HK-2 (cell line): ENCODE measurements at regions not wholly inside any gene's neighbourhood (a gene's known extent, or its start where the extent isn't known, plus 50 kb on each side); places are given as distances from the start of the nearest gene placed in this dataset.
"Not testable (repeated sequence)": the region's sequence is repeated elsewhere in the genome, so short reads cannot be mapped to it uniquely, and the experiment has no call there.

Source experiments
- DNase-seq: peaks from one replicate; pipeline ENCODE4 v3.0.0-alpha.2; 2018; ENCODE audit not compliant: unreplicated experiment

DNA sequence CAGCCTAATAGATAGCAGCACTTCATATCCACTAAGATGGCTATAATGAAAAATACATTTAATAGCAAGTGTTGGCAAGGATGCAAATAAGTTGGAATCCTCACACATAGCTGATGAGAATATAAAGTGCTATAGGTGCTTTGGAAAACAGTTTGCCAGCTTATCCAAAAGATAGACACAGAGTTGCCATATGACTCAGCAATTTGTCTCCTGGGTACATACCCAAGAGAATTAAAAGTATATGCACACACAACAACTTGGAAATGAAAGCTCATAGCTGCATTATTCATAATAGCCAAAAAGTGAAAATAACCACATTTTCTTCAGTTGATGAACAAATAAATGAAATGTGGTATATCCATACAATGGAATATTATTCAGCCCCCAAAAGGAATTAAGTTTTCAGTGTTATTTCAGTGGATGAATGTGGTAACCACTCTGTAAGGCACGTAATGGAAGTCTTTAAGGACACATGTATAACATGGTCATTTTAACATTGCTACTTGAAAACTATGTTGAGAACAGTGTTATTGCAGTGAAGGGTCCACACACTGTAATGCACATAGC, 320.9 kb upstream of the ADGRL3 start:
- no peak for DNase-seq

DNA sequence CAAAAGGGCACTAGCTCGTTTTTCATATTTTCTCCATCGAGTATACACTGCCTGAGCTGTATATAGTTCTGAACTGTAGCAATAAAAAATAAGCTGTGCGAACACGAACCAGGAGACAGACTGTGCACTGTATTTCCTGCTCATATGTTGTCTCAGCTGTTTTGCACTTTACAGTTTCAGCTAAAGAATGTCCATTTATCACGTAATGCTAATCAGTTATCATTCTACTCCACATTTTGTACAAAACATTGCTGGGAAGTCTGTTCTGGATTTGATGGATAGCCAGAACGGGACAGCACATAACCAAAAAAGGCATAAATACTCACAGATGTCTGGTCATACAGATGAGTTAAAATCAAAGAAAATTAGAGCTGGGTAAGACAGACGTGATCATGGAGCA, 315.5 kb upstream of the ADGRL3 start:
- no peak for DNase-seq

DNA sequence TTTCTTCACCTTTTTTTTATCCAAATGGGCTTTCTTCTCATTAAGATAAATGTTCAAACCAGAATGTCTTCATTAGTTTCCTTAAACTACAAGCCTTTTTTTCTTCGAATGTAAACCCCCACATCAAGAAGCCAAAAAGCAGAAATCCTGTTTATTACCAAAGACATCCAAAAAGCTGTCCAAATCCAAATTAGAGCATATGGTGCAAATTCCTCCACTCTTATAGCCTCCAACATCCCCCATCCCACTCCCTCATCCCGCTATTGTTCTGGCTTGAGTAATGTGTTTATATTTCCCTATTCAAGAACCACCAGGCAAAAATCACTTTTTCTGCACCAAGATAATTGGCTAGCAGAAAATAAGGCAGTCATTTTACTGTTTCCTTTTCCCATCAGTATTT, 315.1 kb upstream of the ADGRL3 start:
- DNase-seq, result no peak

DNA sequence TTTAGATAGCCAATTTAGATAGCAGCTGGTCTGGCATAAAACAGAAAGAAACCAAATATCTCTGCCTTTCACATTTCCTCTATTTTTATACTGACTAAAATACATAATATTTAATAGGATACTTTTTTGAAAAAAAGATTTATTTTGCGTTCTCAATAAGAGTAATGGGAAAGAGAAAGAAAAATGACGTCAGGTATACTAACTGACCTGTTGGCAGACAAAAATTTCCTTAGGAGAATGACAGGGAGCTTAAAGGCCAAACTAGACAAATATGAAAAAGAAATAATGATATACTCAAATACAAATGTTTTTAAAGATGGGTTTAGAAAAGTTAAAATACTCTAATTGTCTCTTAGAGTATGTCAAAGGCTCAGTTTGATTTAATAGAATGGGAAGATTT, 309.4 kb upstream of the ADGRL3 start:
- DNase-seq, result no peak

DNA sequence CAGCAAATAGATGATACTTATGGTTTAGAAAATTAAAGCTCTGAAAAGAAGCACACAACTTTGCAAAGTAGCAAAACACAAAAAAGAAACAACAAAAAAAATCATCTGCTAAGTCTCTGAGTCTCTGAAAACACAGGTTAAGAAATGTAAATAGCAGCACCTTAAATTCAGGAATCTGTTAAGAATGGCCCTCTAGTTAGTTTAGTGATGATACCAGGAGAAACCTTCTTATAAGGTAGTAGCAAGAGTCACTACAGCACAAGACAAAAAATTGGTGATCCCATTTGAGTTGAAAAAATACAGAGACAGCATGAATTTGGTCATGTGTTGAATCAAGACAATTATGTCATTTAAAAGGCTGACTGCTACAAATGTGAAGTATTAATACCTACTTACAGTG, 308.2 kb upstream of the ADGRL3 start:
- no peak for DNase-seq

DNA sequence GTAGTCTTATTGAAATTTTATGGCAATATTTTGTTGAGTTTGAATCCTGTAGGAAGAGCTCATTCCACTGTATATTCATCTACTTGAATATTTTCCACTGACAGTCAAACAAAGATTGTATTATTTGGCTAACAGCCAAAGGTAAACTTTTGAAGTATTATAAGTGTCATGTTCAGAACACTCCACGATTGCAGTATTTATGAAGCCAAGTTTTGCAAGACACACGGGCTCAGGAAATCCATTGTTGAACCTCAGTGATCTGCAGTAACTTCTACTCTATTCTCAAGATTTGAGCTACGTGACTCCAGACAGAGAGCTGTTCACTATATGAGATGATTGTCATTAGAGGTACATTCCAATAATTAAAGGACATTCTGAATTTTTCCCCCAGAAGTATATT, 302.7 kb upstream of the ADGRL3 start:
- no peak for DNase-seq

DNA sequence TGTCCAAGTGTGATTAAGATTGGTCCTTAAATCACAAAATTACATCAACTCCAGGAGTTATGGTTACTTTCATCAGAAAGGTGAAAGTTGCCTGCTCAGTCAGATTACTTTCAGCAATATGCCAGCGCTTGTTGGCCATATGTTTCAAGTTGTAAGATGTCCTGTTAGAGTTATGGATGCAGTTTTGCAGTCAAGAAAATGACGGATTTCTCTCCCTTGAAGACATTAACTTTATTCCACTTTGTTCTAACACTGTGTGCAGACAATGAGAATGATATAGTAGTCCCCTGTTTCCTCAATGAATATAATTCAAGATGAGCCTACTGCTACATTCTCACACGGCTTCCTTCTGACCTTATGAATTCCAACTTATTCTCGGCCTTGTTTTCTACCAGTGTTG, 295.0 kb upstream of the ADGRL3 start:
- DNase-seq, result no peak

DNA sequence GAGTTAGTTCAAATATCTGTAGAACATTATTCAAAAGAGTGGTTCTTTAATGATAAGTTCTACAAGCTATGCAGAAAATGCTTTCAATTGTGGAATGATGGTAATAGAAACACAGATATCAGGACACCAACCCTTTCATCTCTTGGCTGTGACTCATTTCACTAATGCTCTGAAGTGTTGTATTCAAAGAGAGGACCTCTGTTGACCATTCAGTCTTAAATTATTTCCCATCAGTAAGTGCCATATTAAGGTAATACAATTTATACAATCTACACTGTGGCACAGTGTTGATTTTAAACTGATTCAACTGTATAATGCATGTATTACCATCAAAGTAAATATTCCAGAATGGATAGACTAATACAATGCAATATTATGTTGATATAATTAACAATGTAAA, 289.0 kb upstream of the ADGRL3 start:
- no peak for DNase-seq

DNA sequence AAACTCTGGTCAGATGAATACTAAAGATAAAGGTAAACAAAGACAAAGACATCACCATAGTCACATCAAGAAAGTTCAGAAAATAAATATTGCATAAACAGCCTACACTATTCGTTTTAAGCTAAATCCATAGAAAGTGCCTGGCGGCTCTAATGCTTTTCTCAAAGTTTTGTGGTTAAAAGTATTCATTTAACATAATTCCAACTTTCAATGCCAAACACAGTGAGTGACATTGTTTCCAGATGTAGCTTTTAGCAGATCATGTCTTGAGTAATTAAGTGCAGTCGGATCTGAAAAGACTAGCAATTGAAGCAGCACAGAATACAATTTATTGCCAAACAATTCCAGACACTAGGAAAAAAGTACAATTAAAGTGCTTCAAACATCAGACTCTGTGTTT, 287.1 kb upstream of the ADGRL3 start:
- no peak for DNase-seq

DNA sequence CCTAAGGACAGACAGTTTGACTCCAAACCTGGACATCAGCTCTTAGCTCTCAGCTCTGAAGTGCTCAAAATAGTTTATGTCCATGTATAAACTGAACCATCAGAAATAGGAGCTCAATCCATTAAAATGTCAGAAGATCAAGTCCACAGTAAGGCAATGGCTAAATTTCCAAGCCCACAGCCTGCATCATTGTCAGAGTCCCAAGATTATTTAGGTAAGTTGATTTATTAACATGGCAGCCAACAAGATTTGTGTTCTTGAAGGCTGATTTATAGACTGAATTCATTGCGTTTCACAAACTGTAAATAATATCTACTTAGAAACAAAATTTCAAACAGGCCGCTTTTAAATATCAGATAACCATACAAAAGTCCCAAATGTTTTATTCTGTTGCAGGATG, 286.5 kb upstream of the ADGRL3 start:
- DNase-seq, result no peak

DNA sequence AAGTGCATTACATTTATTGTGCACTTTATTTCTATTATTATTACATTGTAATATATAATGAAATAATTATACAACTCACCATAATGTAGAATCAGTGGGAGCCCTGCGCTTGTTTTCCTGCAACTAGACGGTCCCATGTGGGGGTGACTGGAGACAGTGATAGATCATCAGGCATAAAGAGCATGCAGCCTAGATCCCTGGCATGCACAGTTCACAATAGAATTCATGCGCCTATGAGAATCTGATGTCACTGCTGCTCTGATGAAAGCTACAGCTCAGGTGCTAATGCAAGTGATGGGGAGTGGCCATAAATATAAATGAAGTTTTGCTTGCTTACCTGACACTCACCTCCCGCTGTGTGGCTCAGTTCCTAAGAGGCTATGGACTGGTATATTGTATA, 278.4 kb upstream of the ADGRL3 start:
- not testable (repeated sequence) for DNase-seq

DNA sequence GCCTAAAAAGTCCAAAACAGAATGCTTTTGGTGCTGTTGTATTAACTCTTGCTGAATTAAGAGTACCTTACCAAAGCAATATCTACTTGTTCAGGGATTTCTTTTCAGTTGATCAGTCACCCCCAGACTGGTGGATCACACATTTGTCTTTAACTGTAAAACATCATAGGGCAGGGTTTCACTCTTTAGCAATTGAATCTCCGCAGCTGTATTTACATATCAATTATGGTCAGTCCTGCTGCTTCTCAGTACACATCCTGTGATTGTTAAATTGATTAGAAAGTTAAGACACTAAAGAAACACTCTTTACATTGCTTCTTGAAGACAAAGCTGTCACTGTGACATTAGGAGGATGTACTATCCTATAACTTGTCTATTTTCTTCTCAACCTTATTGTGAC, 277.1 kb upstream of the ADGRL3 start:
- no peak for DNase-seq

DNA sequence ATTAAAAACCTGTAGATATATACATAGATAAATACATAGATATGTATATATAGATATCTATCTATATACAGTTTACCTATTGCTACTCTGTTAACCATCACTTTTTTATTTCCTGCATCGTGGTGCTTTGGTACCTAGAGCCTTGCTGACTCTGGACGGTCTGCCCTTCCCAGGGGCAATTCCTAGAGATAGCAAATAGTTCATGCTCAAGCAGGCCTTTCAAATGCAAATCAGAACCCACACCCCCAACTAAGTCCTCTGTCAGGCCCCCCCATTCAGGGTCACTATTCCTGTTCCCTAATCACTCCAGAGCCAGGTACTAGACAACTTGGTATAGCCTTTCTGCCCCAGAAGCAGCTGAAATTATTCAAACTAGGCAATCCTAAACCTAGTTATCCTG, 273.5 kb upstream of the ADGRL3 start:
- no peak for DNase-seq

DNA sequence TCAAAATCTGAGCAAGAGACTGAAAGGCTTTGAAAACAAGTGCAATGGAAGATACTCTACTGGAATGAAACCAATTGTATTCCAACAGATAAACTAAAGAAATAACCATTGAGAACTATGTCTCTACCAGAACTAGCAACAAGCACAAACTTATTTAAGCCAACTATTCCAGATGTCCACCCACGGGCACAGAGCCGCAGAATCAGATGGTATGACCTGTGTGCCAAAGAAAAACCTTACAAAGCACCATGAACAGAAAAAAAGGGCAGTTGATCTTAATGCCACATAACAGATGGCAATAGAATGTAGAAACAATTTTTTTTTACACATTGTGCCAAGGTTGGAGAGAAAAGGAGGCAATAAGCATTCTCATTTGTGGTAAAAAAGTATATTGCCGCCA, 269.3 kb upstream of the ADGRL3 start:
- no peak for DNase-seq

DNA sequence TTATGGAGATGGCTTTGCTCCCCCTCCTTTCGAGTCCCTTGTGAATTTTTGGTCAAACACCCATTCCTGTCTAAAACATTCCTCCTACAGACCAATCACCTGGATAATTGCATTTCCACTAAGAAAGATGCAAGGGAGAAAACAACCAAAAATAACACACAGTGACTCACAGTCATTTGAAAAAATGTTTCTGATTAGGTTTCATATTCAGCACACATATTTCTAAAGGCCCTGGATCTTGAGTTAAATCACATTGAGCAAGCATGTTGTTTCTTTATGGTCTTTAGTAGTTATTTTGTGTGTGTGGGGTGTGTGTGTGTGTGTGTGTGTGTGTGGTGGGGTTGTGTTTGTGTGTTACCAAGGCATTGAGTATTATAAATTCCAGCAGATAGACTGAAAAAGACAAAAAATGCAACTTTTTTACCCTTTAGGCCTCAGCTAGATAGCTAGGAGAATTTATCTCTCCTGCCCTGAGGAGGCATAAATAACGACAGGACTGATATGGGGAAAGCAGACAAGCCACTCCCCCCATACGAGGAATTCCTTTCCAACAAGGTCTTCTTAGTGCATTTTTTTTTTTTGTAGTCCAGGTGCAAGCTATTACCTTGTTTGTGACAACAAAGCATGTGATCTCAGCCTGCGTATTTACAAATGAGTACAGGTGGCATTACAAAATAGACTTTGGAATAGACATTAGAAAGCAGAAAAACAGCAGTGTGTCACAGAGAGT, 265.4 kb upstream of the ADGRL3 start:
- no peak for DNase-seq

DNA sequence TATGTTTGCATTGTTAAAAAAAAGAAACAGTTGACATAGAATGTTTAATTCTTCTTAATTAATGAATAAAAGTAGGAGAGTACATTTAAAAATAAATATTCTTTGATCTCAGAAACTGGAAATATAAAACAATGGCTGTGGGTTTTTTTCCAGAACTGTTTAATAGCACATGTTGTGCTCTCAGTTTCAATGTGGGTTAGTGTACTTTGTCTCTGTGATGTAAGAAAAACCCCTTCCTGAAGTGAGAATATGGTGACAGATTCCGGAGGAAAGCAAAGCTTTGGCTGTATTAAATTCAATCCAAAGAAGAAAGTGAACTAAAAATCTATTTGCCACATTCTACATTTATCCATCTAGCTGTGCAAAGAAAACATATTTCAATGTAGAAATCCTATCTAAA, 261.9 kb upstream of the ADGRL3 start:
- no peak for DNase-seq

DNA sequence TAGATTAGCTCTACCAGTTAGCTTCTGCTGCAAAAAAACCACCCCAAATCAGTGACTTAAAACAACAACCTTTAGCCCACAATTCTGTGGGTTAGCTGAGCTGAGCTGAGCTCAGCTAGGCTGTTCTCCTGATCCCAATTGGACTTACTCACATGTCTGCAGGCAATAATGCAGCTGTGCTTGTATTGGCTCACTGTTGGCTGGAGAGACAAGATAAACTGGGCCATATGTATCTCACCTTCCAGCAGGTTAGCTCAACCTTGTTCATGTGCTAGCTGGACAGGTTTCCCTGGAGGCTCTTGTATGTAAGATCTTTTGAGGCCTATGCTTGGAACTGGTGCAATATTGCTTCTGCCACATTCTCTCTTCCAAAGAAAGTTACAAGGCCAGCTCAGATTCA, 261.5 kb upstream of the ADGRL3 start:
- no peak for DNase-seq

DNA sequence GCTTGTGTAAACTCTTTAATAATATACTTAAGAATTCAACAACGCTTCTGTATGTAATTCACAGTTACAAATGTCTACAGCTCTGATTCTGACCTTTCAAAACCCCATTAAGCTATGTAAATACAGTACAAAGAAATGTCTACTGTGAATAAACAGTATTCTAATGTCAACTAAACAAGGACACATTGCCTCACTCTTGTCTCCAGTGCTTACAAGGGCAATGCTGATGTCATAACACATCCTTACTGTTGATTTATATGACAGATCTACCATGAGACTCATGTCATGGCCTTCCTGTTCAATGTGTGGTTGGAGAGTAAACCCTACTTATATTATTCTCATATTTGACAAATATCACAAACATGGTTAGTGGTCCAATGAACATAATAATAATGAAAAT, 256.1 kb upstream of the ADGRL3 start:
- DNase-seq, result no peak

DNA sequence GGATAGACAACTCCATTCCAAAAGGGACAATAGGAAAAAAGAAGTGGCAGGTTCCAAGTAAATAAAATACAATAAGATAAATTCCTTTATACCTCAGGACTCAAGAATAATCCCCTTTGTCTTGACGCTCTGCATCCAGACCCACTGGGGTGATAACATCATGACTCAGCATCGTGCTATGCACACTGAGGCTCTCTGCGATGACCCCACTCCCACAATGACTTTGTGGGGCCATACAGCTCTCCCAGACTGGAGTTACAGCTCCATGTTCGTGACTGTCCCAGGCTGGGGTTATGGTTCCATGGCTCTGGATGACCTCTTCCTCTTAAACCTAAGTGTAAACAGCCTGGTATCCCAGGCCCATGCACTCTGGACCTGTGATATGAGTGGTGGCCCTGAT, 254.5 kb upstream of the ADGRL3 start:
- DNase-seq, result no peak

DNA sequence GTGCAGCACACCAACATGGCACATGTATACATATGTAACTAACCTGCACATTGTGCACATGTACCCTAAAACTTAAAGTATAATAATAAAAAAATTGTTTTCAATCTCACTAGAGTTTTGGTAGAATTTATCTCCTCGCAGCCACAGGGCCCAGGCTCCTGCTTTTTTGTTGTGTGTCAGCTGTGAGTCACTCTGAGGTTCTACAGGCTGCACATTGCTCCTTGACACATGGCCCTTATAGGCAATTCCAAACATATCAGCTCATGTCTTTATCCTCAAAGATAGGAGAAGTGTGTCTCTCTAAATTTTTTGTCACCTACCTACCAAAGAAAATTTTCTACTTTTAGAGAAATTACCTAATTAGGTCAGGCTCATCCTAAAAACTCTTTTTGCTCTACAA, 252.1 kb upstream of the ADGRL3 start:
- no peak for DNase-seq

DNA sequence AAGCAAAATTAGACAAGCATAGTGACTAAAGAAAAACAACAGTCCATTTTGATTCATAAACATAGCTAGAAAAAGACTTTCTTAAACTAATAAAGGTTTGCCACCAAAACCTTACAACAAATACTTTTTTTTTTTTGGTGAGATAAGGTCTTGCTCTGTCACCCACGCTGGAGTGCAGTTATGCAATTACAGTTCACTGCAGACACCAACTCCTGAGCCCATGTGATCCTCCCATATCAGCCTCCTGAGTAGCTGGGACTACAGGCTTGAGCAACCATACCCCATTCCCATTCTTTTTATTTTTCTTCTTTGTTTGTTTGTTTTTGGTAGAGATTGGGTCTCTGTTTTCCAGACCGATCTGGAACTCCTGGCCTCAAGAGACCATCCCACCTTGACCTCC, 247.2 kb upstream of the ADGRL3 start:
- no peak for DNase-seq

DNA sequence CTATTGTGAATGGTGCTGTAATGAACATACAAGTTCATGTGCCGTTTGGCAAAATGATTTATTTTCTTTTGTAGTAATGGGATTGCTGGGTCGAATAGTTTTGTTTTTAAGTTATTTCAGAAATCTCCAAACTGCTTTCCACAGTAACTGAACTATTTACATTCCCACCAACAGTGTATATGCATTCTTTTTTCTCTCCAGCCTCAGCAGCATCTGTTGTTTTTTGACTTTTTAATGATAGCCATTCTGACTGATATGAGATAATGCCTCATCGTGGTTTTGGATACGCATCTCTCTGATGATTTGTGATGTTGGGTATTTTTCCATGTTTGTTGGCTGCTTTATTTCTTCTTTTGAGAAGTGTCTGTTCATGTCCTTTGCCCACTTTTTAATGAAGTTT, 246.3 kb upstream of the ADGRL3 start:
- no peak for DNase-seq

DNA sequence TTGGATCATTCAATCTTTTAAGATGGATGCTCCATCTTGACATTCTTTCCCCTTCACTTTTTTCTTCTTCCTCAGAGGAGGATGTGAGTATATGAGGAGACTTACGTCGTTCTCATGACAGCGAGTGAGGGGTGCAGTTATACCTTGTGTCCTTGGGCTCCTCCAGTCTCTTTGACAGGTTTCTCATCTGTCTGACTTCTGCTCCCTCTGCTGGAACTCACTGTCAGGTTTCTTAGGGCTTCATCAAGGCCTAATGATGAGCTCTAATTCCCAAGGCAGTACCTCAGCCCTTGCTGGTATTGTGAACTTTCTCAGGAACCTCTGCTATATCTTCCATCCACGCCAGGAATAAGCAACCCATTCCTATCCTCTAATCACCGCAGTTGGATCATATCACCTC, 237.8 kb upstream of the ADGRL3 start:
- DNase-seq, result no peak

DNA sequence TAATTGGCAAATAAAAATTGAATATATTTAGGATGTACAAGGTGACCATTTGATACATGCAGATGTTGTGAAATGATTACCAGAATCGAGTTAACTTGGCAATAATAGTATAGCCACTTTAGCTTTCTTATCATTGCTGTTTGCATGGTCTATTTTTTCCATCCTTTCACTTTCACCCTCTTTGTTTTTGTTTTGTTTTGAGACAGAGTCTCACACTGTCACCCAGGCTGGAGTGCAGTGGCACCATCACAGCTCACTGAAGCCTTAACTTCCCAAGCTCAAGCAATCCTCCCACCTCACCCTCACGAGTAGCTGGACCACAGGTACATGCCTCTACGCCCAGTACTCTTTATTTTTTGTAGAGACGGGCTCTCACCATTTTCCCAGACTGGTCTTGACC, 218.6 kb upstream of the ADGRL3 start:
- DNase-seq, result no peak
